PC-3 (cell line): ENCODE measurements at regions not wholly inside any gene's neighbourhood (a gene's known extent, or its start where the extent isn't known, plus 50 kb on each side); places are given as distances from the start of the nearest gene placed in this dataset.

ENCODE experiments used
- CTCF ChIP-seq: fragments of 300-600 bp; sonication (generic); conservative IDR thresholded peaks from 2 replicates; pipeline ENCODE4 v1.5.1; 2017; ENCODE audit warnings: antibody characterized with exemption, low read depth, mild to moderate bottlenecking, low read length
- EZH2 ChIP-seq: fragments of 300-600 bp; sonication (generic); IDR thresholded peaks from one replicate; pipeline ENCODE4 v1.6.1; 2017; ENCODE audit warnings: antibody characterized with exemption, mild to moderate bottlenecking, low read length; ENCODE audit not compliant: unreplicated experiment
- EZH2phosphoT487 ChIP-seq: fragments of 300-600 bp; sonication (generic); IDR thresholded peaks from 2 replicates; pipeline ENCODE4 v1.6.1; 2018; ENCODE audit warnings: mild to moderate bottlenecking, antibody characterized with exemption, low read length, borderline replicate concordance

GRCh38 chr5:135761746-135762145, 72.7 kb upstream of the SLC25A48 start:
- TF ChIP-seq CTCF (no peak), EZH2 (no peak), EZH2phosphoT487 (no peak)
